H1 (cell line): ENCODE measurements at regions not wholly inside any gene's neighbourhood (a gene's known extent, or its start where the extent isn't known, plus 50 kb on each side); places are given as distances from the start of the nearest gene placed in this dataset.

ENCODE experiments used
- CTCF ChIA-PET: fragments of 300-600 bp; sonication (Branson Sonifier 250); formaldehyde crosslinking; loops from one replicate; lab custom pipeline; 2021; ENCODE audit not compliant: partially characterized antibody; lab: Charles Lee
- POLR2A ChIA-PET: fragments of 300-600 bp; sonication (Branson Sonifier 250); formaldehyde crosslinking; loops from one replicate; lab custom pipeline; 2021; ENCODE audit warnings: inconsistent platforms; ENCODE audit not compliant: partially characterized antibody; lab: Charles Lee
- DNase-seq, 2 experiments: peaks; one replicate each; pipeline versions ENCODE4 v3.0.0 to v3.0.0-alpha.2; 2010 to 2022; ENCODE audit warnings: low spot score in 2 of 2, low read depth in 1 of 2, mixed read lengths in 1 of 2
- FAIRE-seq: peaks from 2 replicates; lab custom pipeline; 2011; peaks lifted over from hg19 to GRCh38; lab: Jason Lieb, UNC
- H2AFZ ChIP-seq: 2 replicates; pipeline ENCODE4 v1.8.1; 2012; ENCODE audit warnings: low read length, inconsistent platforms
- H2AK5ac ChIP-seq: 2 replicates; pipeline ENCODE4 v1.6.1; 2013; ENCODE audit warnings: low read depth, low read length
- H2BK120ac ChIP-seq: replicated peaks from 2 replicates; pipeline ENCODE3; 2013; ENCODE audit warnings: low read depth, low read length, inconsistent platforms
- H2BK12ac ChIP-seq: 2 replicates; pipeline ENCODE4 v1.6.1; 2013; ENCODE audit warnings: low read depth, low read length
- H2BK15ac ChIP-seq: 2 replicates; pipeline ENCODE4 v1.6.1; 2013; ENCODE audit warnings: low read length
- H2BK20ac ChIP-seq: 2 replicates; pipeline ENCODE4 v1.6.1; 2013; ENCODE audit warnings: low read length
- H2BK5ac ChIP-seq: 2 replicates; pipeline ENCODE4 v1.6.1; 2013; ENCODE audit warnings: low read depth, low read length
- H3K14ac ChIP-seq: 2 replicates; pipeline ENCODE4 v1.6.1; 2013; ENCODE audit warnings: inconsistent platforms; ENCODE audit not compliant: insufficient read length
- H3K18ac ChIP-seq: 2 replicates; pipeline ENCODE4 v1.6.1; 2013; ENCODE audit warnings: low read length; ENCODE audit errors: extremely low read depth
- H3K23ac ChIP-seq: 2 replicates; pipeline ENCODE4 v1.6.1; 2013; ENCODE audit warnings: inconsistent platforms; ENCODE audit not compliant: insufficient read length
- H3K23me2 ChIP-seq: 2 replicates; pipeline ENCODE4 v1.6.1; 2013; ENCODE audit warnings: low read depth, low read length
- H3K27ac ChIP-seq: 2 replicates; pipeline ENCODE4 v1.6.1; 2011; ENCODE audit warnings: low read depth, low read length, inconsistent platforms
- H3K27me3 ChIP-seq, 4 experiments: replicated peaks in 1 of 4; 1 replicate in 1 of 4; 2 replicates in 3 of 4; pipeline versions ENCODE4 v1.6.1 to v1.8.1; 2011 to 2013; ENCODE audit warnings: low read length in 3 of 4, mild to moderate bottlenecking in 3 of 4, inconsistent platforms in 2 of 4, mixed read lengths in 2 of 4, moderate library complexity in 1 of 4; ENCODE audit not compliant: control insufficient read depth in 3 of 4, insufficient read depth in 3 of 4; ENCODE audit errors: extremely low read depth in 1 of 4
- H3K36me3 ChIP-seq, 4 experiments: 2 replicates each; pipeline versions ENCODE4 v1.6.1 to v1.8.1; 2011 to 2013; ENCODE audit warnings: mild to moderate bottlenecking in 4 of 4, low read length in 3 of 4, moderate library complexity in 2 of 4, control low read depth in 1 of 4, inconsistent platforms in 1 of 4; ENCODE audit not compliant: insufficient read depth in 4 of 4, control insufficient read depth in 2 of 4
- H3K4ac ChIP-seq: replicated peaks from 2 replicates; pipeline ENCODE3; 2013; ENCODE audit warnings: low read length, low read depth, mixed read lengths, inconsistent platforms; ENCODE audit not compliant: insufficient read length
- H3K4me1 ChIP-seq, 4 experiments: replicated peaks in 1 of 4; 1 replicate in 1 of 4; 2 replicates in 3 of 4; pipeline versions ENCODE4 v1.6.1 to v1.8.1; 2011 to 2013; ENCODE audit warnings: low read length in 3 of 4, inconsistent platforms in 2 of 4, mixed read lengths in 1 of 4; ENCODE audit not compliant: insufficient read depth in 4 of 4, control insufficient read depth in 3 of 4
- H3K4me2 ChIP-seq, 2 experiments: 2 replicates each; pipeline versions ENCODE4 v1.6.1 to v1.8.1; 2011 to 2013; ENCODE audit warnings: low read depth in 2 of 2, low read length in 2 of 2, control low read depth in 1 of 2, inconsistent platforms in 1 of 2, mild to moderate bottlenecking in 1 of 2; ENCODE audit not compliant: insufficient read depth in 1 of 2
- H3K4me3 ChIP-seq, 4 experiments: fragments of 200-600, 300-600 bp in 1 of 4; sonication (generic), shearing (Covaris generic), sonication (Bioruptor Twin) in 1 of 4; 2 replicates each; pipeline versions ENCODE4 v1.5.1 to v1.8.1; 2011 to 2016; ENCODE audit warnings: low read length in 4 of 4, low read depth in 3 of 4, control low read depth in 2 of 4, inconsistent platforms in 2 of 4, mild to moderate bottlenecking in 2 of 4, mixed read lengths in 1 of 4, moderate library complexity in 1 of 4; ENCODE audit not compliant: insufficient read depth in 2 of 4; ENCODE audit errors: extremely low read depth in 1 of 4
- H3K56ac ChIP-seq: replicated peaks from 2 replicates; pipeline ENCODE3; 2013; ENCODE audit warnings: low read depth, mild to moderate bottlenecking, mixed read lengths, low read length, inconsistent platforms; ENCODE audit not compliant: insufficient read length
- H3K79me1 ChIP-seq: 2 replicates; pipeline ENCODE4 v1.6.1; 2013; ENCODE audit warnings: low read depth, low read length, control low read depth
- H3K79me2 ChIP-seq, 2 experiments: 2 replicates each; pipeline versions ENCODE4 v1.6.1 to v1.8.1; 2012 to 2013; ENCODE audit warnings: low read length in 2 of 2, mild to moderate bottlenecking in 2 of 2, inconsistent platforms in 1 of 2; ENCODE audit not compliant: insufficient read depth in 2 of 2, control insufficient read depth in 1 of 2
- H3K9ac ChIP-seq, 4 experiments: replicated peaks in 1 of 4; 1 replicate in 1 of 4; 2 replicates in 3 of 4; pipeline versions ENCODE4 v1.6.1 to v1.8.1; 2011 to 2013; ENCODE audit warnings: low read depth in 3 of 4, low read length in 3 of 4, control low read depth in 2 of 4, mild to moderate bottlenecking in 2 of 4, moderate library complexity in 2 of 4, inconsistent platforms in 1 of 4; ENCODE audit errors: extremely low read depth in 1 of 4
- H3K9me3 ChIP-seq, 2 experiments: 2 replicates each; pipeline versions ENCODE4 v1.6.1 to v1.8.1; 2012 to 2013; ENCODE audit warnings: mild to moderate bottlenecking in 2 of 2, moderate library complexity in 2 of 2, control low read depth in 1 of 2, inconsistent platforms in 1 of 2, low read depth in 1 of 2, low read length in 1 of 2, mixed read lengths in 1 of 2; ENCODE audit not compliant: insufficient read depth in 2 of 2
- H4K20me1 ChIP-seq, 2 experiments: replicated peaks in 1 of 2; 2 replicates each; pipeline versions ENCODE3 to v1.8.1; 2011 to 2013; ENCODE audit warnings: inconsistent platforms in 2 of 2, low read length in 2 of 2, mild to moderate bottlenecking in 1 of 2; ENCODE audit not compliant: insufficient read depth in 2 of 2, control insufficient read depth in 1 of 2
- H4K5ac ChIP-seq: 2 replicates; pipeline ENCODE4 v1.6.1; 2013; ENCODE audit warnings: low read length, low read depth, mixed read lengths, inconsistent platforms; ENCODE audit not compliant: insufficient read length
- H4K8ac ChIP-seq: 2 replicates; pipeline ENCODE4 v1.8.0; 2013; ENCODE audit warnings: mild to moderate bottlenecking, moderate library complexity, low read length, inconsistent platforms; ENCODE audit not compliant: insufficient read depth; ENCODE audit errors: extremely low read depth
- H4K91ac ChIP-seq: replicated peaks from 2 replicates; pipeline ENCODE3; 2013; ENCODE audit warnings: low read length, mixed read lengths, inconsistent platforms; ENCODE audit not compliant: insufficient read length
- FOSL1 ChIP-seq: IDR thresholded peaks from 2 replicates; pipeline ENCODE4 v1.6.1; 2011; ENCODE audit warnings: mild to moderate bottlenecking, low read depth, low read length, moderate library complexity; ENCODE audit not compliant: insufficient read depth
- JUN ChIP-seq: IDR thresholded peaks from 2 replicates; pipeline ENCODE4 v1.6.1; 2011; ENCODE audit warnings: low read depth, mild to moderate bottlenecking, improper control_type of control experiment, low read length
- SIN3A ChIP-seq, 2 experiments: IDR thresholded peaks in 1 of 2; conservative IDR thresholded peaks in 1 of 2; 2 replicates each; pipeline ENCODE4 v1.6.1; 2011 to 2012; ENCODE audit warnings: low read length in 2 of 2, improper control_type of control experiment in 1 of 2, low read depth in 1 of 2, mild to moderate bottlenecking in 1 of 2
- TBP ChIP-seq: IDR thresholded peaks from 2 replicates; pipeline ENCODE4 v1.6.1; 2011; ENCODE audit warnings: low read depth, low read length, improper control_type of control experiment
- WGBS, 2 experiments: shearing (Covaris generic) in 1 of 2; methylation state at CpG; one replicate each; pipeline versions ENCODE4 v1.1.6 to v1.1.7; 2013 to 2015; ENCODE audit warnings: low lambda C conversion rate in 2 of 2, mixed read lengths in 2 of 2, inconsistent platforms in 1 of 2, low coverage in 1 of 2, missing lambda C conversion rate in 1 of 2; ENCODE audit not compliant: insufficient replicate concordance in 2 of 2, insufficient coverage in 1 of 2, insufficient read length in 1 of 2; ENCODE audit errors: extremely low coverage in 1 of 2, missing lambda C conversion rate in 1 of 2; 5-methylcytosine and 5-hydroxymethylcytosine counted together

DNA sequence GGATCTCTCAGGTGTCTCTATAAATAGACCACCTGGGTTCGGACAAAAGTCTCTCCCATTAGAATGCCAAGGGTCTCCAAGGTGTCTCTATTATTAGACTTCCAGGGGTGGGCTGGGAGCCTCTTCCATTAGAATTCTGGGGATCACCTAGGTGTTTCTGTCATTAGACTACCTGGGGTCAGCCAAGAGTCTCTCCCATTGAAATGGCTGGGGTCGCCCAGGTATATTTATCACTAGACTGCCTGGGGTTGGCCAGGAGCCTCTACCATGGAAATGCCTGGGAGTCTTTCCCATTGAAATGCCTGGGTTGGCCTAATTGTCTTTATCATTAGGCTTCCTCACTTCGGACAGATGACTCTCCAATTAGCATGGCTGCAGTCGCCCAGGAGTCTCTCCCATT lies 1565.5 kb downstream of the UQCRFS1 start:
- Histone ChIP-seq H4K91ac (no peak overlapping the region), H2BK12ac (no peak overlapping the region), H3K4me2 (no peak overlapping the region), H4K20me1 (no peaks in the 10 kb centered on the region), H2BK15ac (no peak overlapping the region), H3K27me3 (no peaks in the 10 kb centered on the region), H3K79me1 (no peaks in the 10 kb centered on the region), H2BK120ac (no peak overlapping the region), H3K18ac (no peak overlapping the region), H3K4ac (no peak overlapping the region), H3K14ac (no peak overlapping the region), H3K79me2 (no peaks in the 10 kb centered on the region), H3K4me1 (no peaks in the 10 kb centered on the region), H4K5ac (no peak overlapping the region), H3K9ac (no peak overlapping the region), H3K9me3 (peaks cover 29 to 61% of the 10 kb centered on the region in 2 experiments; a peak in 3 of 4 replicates), H4K8ac (no peak overlapping the region), H3K4me3 (no peak overlapping the region), H2AK5ac (no peak overlapping the region), H3K36me3 (no peaks in the 10 kb centered on the region), H3K23me2 (no peaks in the 10 kb centered on the region), H3K23ac (no peak overlapping the region), H3K27ac (no peak overlapping the region), H2AFZ (no peak overlapping the region), H2BK5ac (no peak overlapping the region), H2BK20ac (no peak overlapping the region), H3K56ac (no peak overlapping the region)
- FAIRE-seq (no peak), DNase-seq (no peak)
- CTCF ChIA-PET: no interaction called here
- WGBS, 2 experiments: 90% methylated on average over 4 of the region's 4 CpGs; no CpG with 5 or more reads in 1 of the 2 experiments
- POLR2A ChIA-PET: no interaction called here
- no peak for TF ChIP-seq JUN
- TF ChIP-seq TBP: no peak
- no peak for TF ChIP-seq SIN3A (conservative IDR thresholded peaks at IDR 0.05 in 1 of 2, IDR thresholded peaks at IDR 0.05 in 1 of 2; ENCODE audit: low read depth in 1 of 2, low read length in 2 of 2)
- no peak for TF ChIP-seq FOSL1
